ENCODE measurements at regions not wholly inside any gene's neighbourhood (a gene's known extent, or its start where the extent isn't known, plus 50 kb on each side); places are given as distances from the start of the nearest gene placed in this dataset.

DNA sequence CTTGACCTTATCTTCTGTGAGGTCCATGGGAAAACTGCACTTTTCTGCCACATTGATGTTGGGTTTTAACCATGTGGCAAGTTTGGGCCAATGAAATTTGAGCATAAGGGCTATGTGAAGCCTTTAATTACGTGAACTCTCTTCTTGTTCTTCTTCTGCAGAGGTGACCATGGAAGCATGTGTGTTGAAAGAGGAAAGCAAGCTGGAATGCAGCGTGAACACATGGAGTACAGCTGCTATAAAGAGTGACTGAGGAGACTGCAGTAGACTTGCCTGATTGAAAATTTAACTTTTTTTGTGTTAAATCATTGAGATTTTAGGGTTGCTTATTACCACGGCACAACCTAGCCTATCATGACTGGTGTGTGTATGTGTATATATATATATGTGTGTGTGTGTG is 347.3 kb downstream of the ZIC1 start:
- H3K9me3 Mint-ChIP-seq, result no peaks in the 10 kb centered on the region

GRCh38 chr3:147757866-147758265 is 348.7 kb downstream of the ZIC1 start:
- ATAC-seq, result no peak
- H3K27ac Mint-ChIP-seq, result no peak overlapping the region
- H3K36me3 Mint-ChIP-seq, result no peaks in the 10 kb centered on the region
- no peak for DNase-seq (ENCODE audit: low spot score in 2 of 2)
- H3K9me3 Mint-ChIP-seq, result no peaks in the 10 kb centered on the region

More for the DNA sequence above, 347.3 kb downstream of the ZIC1 start:
- DNase-seq (ENCODE audit: low spot score in 2 of 2) (no peak), ATAC-seq (no peak)
- H3K27ac Mint-ChIP-seq, result no peak overlapping the region
- H3K36me3 Mint-ChIP-seq, result no peaks in the 10 kb centered on the region

DNA sequence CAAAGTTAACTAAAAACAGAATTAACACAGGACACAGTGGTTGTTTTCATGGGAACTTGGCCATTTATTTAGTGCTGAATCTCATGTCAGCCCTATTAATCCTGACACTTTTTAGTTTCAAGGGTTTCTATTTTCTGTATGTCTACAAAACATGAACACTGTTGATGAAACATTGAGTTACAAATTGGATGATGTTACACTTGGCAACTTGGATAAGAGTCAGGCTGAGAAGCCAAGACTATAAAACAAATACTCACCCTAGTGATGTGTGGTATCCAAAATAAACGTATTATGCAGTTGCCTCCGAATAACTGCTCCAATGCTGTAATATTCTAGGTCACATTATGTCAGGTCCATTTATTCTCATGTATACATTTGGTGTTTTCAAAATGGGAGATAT is 349.6 kb downstream of the ZIC1 start:
- no peak for ATAC-seq
- no peak for DNase-seq (ENCODE audit: low spot score in 2 of 2)
- Mint-ChIP-seq H3K36me3 (no peaks in the 10 kb centered on the region), H3K27ac (no peak overlapping the region), H3K9me3 (no peaks in the 10 kb centered on the region)

GRCh38 chr3:147760085-147760484 is 350.9 kb downstream of the ZIC1 start:
- Mint-ChIP-seq H3K9me3 (no peaks in the 10 kb centered on the region), H3K27ac (no peak overlapping the region), H3K36me3 (no peaks in the 10 kb centered on the region)
- ATAC-seq (no peak), DNase-seq (ENCODE audit: low spot score in 2 of 2) (no peak)

GRCh38 chr3:147760941-147761340 is 351.8 kb downstream of the ZIC1 start:
- Mint-ChIP-seq H3K27ac (no peak overlapping the region), H3K36me3 (no peaks in the 10 kb centered on the region), H3K9me3 (no peaks in the 10 kb centered on the region)
- ATAC-seq (no peak), DNase-seq (ENCODE audit: low spot score in 2 of 2) (no peak)

GRCh38 chr3:147773116-147773630 is 364.0 kb downstream of the ZIC1 start:
- DNase-seq (ENCODE audit: low spot score in 2 of 2), result no peak
- H3K36me3 Mint-ChIP-seq, result no peaks in the 10 kb centered on the region
- no peak overlapping the region for H3K27ac Mint-ChIP-seq
- peaks cover 3 to 8% of the 10 kb centered on the region in 2 donors for H3K9me3 Mint-ChIP-seq
- no peak for ATAC-seq

DNA sequence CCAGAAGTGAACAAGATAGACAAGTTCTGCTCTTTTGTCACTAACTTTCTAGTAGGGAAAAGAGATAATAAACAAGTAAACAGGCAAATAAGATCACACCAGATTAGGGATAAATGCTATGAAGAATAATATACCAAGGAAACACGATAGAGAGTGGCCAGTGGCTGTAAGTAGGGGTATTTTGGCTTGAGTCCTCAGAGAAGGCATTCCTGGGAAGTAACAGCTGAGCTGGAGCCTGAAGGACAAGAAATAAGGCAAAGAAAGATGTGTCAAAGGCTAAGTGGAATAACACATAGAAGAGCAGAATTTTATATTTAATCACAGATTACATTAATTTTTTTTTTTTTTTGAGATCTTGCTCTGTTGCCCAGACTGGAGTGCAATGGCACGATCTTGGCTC is 366.2 kb downstream of the ZIC1 start:
- no peaks in the 10 kb centered on the region for H3K36me3 Mint-ChIP-seq
- ATAC-seq, result no peak

GRCh38 chr3:147775816-147776530 is 366.8 kb downstream of the ZIC1 start:
- Mint-ChIP-seq H3K9me3 (peaks cover 3% of the 10 kb centered on the region in 2 donors), H3K27ac (no peak overlapping the region), H3K36me3 (no peaks in the 10 kb centered on the region)
- no peak for DNase-seq (ENCODE audit: low spot score in 2 of 2)
- no peak for ATAC-seq

More for the DNA sequence above, 366.2 kb downstream of the ZIC1 start:
- Mint-ChIP-seq H3K27ac (no peak overlapping the region), H3K9me3 (peaks cover 3% of the 10 kb centered on the region in 2 donors)
- DNase-seq (ENCODE audit: low spot score in 2 of 2), result no peak

DNA sequence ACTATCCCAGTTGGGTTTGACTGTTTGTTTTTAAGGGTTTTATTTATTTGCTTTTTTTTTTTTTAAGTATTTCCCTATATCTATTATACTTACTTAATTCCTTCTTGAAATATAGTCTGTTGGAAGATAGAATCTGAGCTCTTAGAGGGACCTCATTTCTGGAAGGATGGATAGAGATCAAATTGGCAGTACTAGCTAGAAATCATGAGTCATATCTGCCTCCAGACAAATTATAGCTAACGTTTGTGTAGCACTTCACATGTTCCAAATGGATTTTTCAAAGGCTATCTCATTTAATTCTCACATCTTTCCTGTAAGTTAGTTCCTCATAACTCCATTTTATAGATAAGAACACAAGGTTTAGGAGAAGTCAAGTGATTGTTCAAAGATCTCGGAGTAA is 384.7 kb downstream of the ZIC1 start:
- Mint-ChIP-seq H3K36me3 (no peaks in the 10 kb centered on the region), H3K27ac (no peak overlapping the region), H3K9me3 (peaks cover 7 to 14% of the 10 kb centered on the region in 2 donors)
- no peak for ATAC-seq
- no peak for DNase-seq (ENCODE audit: low spot score in 2 of 2)

- peaks cover 7 to 14% of the 10 kb centered on the region in 2 donors for H3K9me3 Mint-ChIP-seq
- no peaks in the 10 kb centered on the region for H3K36me3 Mint-ChIP-seq
- ATAC-seq, result no peak
- H3K27ac Mint-ChIP-seq, result no peak overlapping the region
- no peak for DNase-seq (ENCODE audit: low spot score in 2 of 2)
Measured at GRCh38 chr3:147794596-147794995, 385.4 kb downstream of the ZIC1 start.

DNA sequence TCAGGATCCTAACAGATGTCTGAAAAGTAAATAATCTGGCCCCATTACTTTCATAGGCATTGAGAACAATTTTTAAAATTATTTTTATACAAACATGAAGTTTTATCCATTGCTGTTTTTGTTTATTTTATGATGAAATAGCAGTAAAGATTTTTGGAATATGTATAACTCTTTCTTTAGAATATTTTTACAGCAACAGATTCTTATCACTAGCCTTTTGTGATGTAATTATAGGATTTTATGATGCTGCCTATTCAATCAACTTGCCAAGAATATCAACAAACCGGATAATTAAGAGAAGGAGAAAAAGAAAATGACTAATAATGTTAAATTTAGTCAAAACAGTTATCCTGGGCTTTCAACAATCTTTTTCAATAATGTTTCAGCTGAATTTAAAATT is 386.3 kb downstream of the ZIC1 start:
- no peak for DNase-seq (ENCODE audit: low spot score in 2 of 2)
- no peak for ATAC-seq
- no peak overlapping the region for H3K27ac Mint-ChIP-seq
- peaks cover 7 to 14% of the 10 kb centered on the region in 2 donors for H3K9me3 Mint-ChIP-seq
- no peaks in the 10 kb centered on the region for H3K36me3 Mint-ChIP-seq

DNA sequence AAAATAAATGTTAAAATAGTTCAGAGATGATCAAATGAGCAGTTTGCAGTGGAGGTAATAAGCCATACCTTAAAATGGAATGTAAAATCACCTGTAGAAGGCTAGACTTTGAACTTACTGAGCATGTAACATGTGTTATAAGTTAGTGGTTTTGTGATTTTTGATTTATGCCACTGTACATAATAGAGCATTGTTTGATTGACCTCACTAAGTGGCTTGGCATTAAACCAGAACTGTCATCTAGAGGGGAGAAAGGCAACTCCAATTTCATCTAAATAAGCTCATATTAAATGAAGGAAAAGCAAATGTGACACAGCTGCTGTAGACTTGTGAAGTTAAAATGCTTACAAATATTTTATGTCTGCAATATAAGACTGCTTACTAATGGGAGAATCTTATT is 387.9 kb downstream of the ZIC1 start:
- no peaks in the 10 kb centered on the region for H3K36me3 Mint-ChIP-seq
- DNase-seq (ENCODE audit: low spot score in 2 of 2), result no peak
- H3K9me3 Mint-ChIP-seq, result peaks cover 11 to 14% of the 10 kb centered on the region in 2 donors
- ATAC-seq, result no peak
- H3K27ac Mint-ChIP-seq, result no peak overlapping the region

DNA sequence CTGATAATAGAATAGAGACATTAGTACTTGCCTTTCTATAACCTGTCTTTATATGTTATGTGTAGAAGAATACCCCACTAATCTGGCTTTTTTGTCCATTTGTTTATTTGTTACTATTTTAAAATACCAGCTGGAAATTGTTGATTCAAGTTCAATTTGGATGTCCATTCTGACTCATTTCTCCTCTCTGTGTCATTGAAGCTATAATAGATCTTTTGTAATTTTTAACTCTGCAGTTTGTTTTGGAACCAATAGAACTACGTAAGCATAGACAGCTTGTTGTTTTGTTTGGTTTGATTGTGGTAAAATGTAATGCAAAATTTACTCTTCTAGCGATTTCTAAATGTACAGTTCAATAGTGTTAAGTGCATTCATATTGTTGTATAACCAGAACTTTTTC is 390.4 kb downstream of the ZIC1 start:
- ATAC-seq, result no peak
- no peak for DNase-seq (ENCODE audit: low spot score in 2 of 2)

GRCh38 chr3:147807776-147808175 is 398.6 kb downstream of the ZIC1 start:
- Mint-ChIP-seq H3K9me3 (peaks cover 6 to 15% of the 10 kb centered on the region in 2 donors), H3K27ac (no peak overlapping the region), H3K36me3 (no peaks in the 10 kb centered on the region)
- DNase-seq (ENCODE audit: low spot score in 2 of 2) (no peak), ATAC-seq (no peak)

More for the DNA sequence above, 390.4 kb downstream of the ZIC1 start:
- Mint-ChIP-seq H3K9me3 (peaks cover 5 to 6% of the 10 kb centered on the region in 2 donors), H3K36me3 (no peaks in the 10 kb centered on the region), H3K27ac (no peak overlapping the region)

- Mint-ChIP-seq H3K27ac (no peak overlapping the region), H3K9me3 (peaks cover 6 to 15% of the 10 kb centered on the region in 2 donors), H3K36me3 (no peaks in the 10 kb centered on the region)
- no peak for ATAC-seq
- DNase-seq (ENCODE audit: low spot score in 2 of 2), result no peak
Measured at GRCh38 chr3:147809206-147809605, 400.0 kb downstream of the ZIC1 start.

DNA sequence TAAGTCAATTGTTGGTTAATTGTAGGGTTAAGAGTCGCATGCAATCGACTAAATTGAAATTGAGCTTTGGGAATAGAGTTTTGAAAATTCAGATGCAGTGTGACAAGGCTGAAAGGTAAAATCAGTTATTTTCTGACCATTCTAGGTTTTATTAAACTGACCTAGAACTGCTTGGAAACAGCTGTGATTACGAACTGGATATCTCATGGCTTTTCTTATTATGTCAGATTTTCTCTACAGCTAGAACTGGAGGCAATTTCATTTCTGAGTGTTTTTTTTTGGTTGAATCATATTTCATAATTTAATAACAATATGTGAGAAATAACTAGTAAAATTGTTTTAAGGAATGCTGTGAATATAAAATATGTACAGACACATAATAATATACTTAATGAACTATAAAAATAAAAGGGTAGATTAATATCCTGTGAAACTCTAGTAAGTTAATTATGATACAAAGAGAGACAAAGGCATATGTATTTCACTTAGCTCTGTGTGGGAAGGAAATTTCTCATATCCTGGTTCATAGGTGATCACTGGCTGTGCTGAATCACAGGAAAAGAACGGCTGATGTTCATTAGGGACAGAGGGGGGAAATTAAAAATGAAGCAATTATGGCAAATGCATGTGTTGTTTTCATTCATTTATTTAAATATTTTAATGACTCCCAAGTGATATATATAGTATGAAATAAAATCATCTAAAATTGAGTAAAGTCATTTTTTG is 403.2 kb downstream of the ZIC1 start:
- Mint-ChIP-seq H3K9me3 (peaks cover 10 to 15% of the 10 kb centered on the region in 2 donors), H3K27ac (no peak overlapping the region), H3K36me3 (no peaks in the 10 kb centered on the region)
- no peak for DNase-seq (ENCODE audit: low spot score in 2 of 2)
- ATAC-seq, result no peak

DNA sequence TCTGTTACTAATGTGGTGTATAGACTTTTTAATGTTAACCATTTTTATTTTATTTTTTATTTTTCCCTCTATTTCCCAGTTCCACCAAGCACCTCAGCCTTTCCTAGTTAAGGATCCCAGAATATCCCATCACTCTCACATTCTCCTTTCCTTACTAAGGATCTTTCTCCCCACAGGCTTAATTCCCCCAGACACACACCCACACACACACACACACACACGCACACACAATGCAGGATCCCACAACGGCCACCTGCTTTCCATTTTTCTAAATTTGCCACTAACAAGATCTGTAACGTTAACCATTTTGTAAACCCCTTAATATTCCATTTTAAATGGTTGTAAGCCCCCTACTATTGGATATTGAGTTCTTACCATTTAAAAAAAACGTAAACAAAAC is 404.1 kb downstream of the ZIC1 start:
- no peak overlapping the region for H3K27ac Mint-ChIP-seq
- H3K36me3 Mint-ChIP-seq, result no peaks in the 10 kb centered on the region
- DNase-seq (ENCODE audit: low spot score in 2 of 2), result no peak
- no peak for ATAC-seq
- H3K9me3 Mint-ChIP-seq, result peaks cover 10 to 15% of the 10 kb centered on the region in 2 donors

- Mint-ChIP-seq H3K27ac (no peak overlapping the region), H3K9me3 (peaks cover 0 to 4% of the 10 kb centered on the region in 2 donors), H3K36me3 (no peaks in the 10 kb centered on the region)
- DNase-seq (ENCODE audit: low spot score in 2 of 2), result no peak
- ATAC-seq, result no peak
Measured at GRCh38 chr3:147816752-147817151, 407.6 kb downstream of the ZIC1 start.
